WTC11 (cell line): ENCODE measurements at regions not wholly inside any gene's neighbourhood (a gene's known extent, or its start where the extent isn't known, plus 50 kb on each side); places are given as distances from the start of the nearest gene placed in this dataset.

ENCODE experiments used
- ATAC-seq: fragments of 200-7000 bp; cut with Tn5 transposase; 2 replicates; pipeline ENCODE4 v1.10.0; 2021; ENCODE audit warnings: mild to moderate bottlenecking, moderate library complexity
- CTCF ChIA-PET: fragments of 300-600 bp; sonication (Branson Sonifier 250); formaldehyde crosslinking; loops from one replicate; lab custom pipeline; 2021; ENCODE audit warnings: antibody characterized with exemption; lab: Charles Lee
- POLR2A ChIA-PET: fragments of 350-600 bp; sonication (Branson Sonifier 250); formaldehyde crosslinking; loops from one replicate; lab custom pipeline; 2021; ENCODE audit warnings: antibody characterized with exemption; lab: Charles Lee
- DNase-seq: peaks from one replicate; pipeline ENCODE4 v3.0.0; 2021; ENCODE audit warnings: low spot score
- H3K27ac Mint-ChIP-seq: 2 replicates; pipeline ENCODE4 v1.8.0; 2021; ENCODE audit warnings: mixed read lengths
- H3K27me3 Mint-ChIP-seq: 2 replicates; pipeline ENCODE4 v1.8.0; 2021; ENCODE audit warnings: low read depth, mild to moderate bottlenecking, moderate library complexity, mixed read lengths
- H3K36me3 Mint-ChIP-seq: 2 replicates; pipeline ENCODE4 v1.8.0; 2021; ENCODE audit warnings: mixed read lengths
- H3K4me1 Mint-ChIP-seq: 2 replicates; pipeline ENCODE4 v1.8.0; 2022; ENCODE audit warnings: mixed read lengths
- H3K4me3 Mint-ChIP-seq: 2 replicates; pipeline ENCODE4 v1.8.0; 2021; ENCODE audit warnings: mild to moderate bottlenecking, moderate library complexity, mixed read lengths
- H3K9me3 Mint-ChIP-seq: 2 replicates; pipeline ENCODE4 v1.8.0; 2021; ENCODE audit warnings: mixed read lengths
- AFF4 ChIP-seq: sonication (generic); formaldehyde crosslinking; IDR thresholded peaks from 2 replicates; pipeline ENCODE4 v1.8.1; 2023; ENCODE audit warnings: mild to moderate bottlenecking, missing genetic modification reagents, borderline replicate concordance
- ARID4B ChIP-seq: sonication (generic); formaldehyde crosslinking; IDR thresholded peaks from 2 replicates; pipeline ENCODE4 v1.8.0; 2023; ENCODE audit warnings: missing genetic modification reagents, mild to moderate bottlenecking, borderline replicate concordance
- CBFB ChIP-seq: sonication (generic); formaldehyde crosslinking; IDR thresholded peaks from 2 replicates; pipeline ENCODE4 v1.8.1; 2022; ENCODE audit warnings: mild to moderate bottlenecking, low read depth, missing genetic modification reagents
- ERG ChIP-seq: fragments of 250-450 bp; sonication (Bioruptor Pico); IDR thresholded peaks from 2 replicates; pipeline ENCODE4 v1.8.0; 2021; ENCODE audit warnings: mild to moderate bottlenecking
- FOXP1 ChIP-seq: sonication (generic); formaldehyde crosslinking; IDR thresholded peaks from 2 replicates; pipeline ENCODE4 v1.8.0; 2022; ENCODE audit warnings: missing genetic modification reagents, mild to moderate bottlenecking, moderate library complexity, borderline replicate concordance
- NFE2L1 ChIP-seq: sonication (generic); formaldehyde crosslinking; IDR thresholded peaks from 2 replicates; pipeline ENCODE4 v1.8.1; 2023; ENCODE audit warnings: missing genetic modification reagents
- SMAD3 ChIP-seq: sonication (generic); formaldehyde crosslinking; IDR thresholded peaks from 2 replicates; pipeline ENCODE4 v1.8.0; 2022; ENCODE audit warnings: missing genetic modification reagents, mild to moderate bottlenecking, borderline replicate concordance
- TEAD4 ChIP-seq: sonication (generic); formaldehyde crosslinking; IDR thresholded peaks from 2 replicates; pipeline ENCODE4 v1.8.0; 2022; ENCODE audit warnings: mild to moderate bottlenecking, missing genetic modification reagents
- TP53 ChIP-seq: sonication (generic); formaldehyde crosslinking; IDR thresholded peaks from 2 replicates; pipeline ENCODE4 v1.8.1; 2023; ENCODE audit warnings: mild to moderate bottlenecking, missing genetic modification reagents
- ZNF423 ChIP-seq: fragments of 250-450 bp; sonication (Bioruptor Pico); IDR thresholded peaks from 2 replicates; pipeline ENCODE4 v2.1.2; 2022; ENCODE audit warnings: mild to moderate bottlenecking, moderate library complexity
- ZNF532 ChIP-seq: fragments of 250-450 bp; sonication (Bioruptor Pico); IDR thresholded peaks from 2 replicates; pipeline ENCODE4 v1.9.0; 2021; ENCODE audit warnings: mild to moderate bottlenecking, borderline replicate concordance
- TF ChIP-seq, protein P1 (sequence below): fragments of 250-450 bp; sonication (Bioruptor Pico); conservative IDR thresholded peaks from 2 replicates; pipeline ENCODE4 v1.9.0; 2021; ENCODE audit warnings: mild to moderate bottlenecking
- TF ChIP-seq, protein P2 (sequence below): sonication (generic); formaldehyde crosslinking; IDR thresholded peaks from 2 replicates; pipeline ENCODE4 v1.8.1; 2023; ENCODE audit warnings: mild to moderate bottlenecking, missing genetic modification reagents, moderate library complexity

DNA sequence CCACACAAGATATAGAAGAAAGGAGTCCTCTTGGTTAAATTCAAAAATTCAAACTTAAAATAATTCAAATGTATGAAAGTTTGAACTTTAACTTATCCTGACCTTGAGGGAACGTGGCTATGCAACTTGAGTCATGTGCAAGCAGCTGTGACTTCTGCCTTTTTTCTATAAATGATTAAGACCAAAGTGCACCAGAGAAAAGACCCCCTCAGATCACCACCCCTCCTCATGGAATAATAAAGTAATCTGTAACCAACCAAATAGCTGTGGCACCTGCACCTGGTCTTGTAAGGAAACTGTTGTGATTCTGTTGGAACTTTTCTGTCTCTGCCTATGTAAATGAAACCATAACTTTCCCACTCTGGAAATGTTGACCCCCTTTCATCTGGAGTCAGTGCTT lies 141.1 kb upstream of the GGTLC1 start (continued):
- TF ChIP-seq ARID4B (CRISPR knock-in tag) (no peak), CBFB (CRISPR knock-in tag) (no peak)
- TF ChIP-seq, all 79 proteins: peak for 0

DNA sequence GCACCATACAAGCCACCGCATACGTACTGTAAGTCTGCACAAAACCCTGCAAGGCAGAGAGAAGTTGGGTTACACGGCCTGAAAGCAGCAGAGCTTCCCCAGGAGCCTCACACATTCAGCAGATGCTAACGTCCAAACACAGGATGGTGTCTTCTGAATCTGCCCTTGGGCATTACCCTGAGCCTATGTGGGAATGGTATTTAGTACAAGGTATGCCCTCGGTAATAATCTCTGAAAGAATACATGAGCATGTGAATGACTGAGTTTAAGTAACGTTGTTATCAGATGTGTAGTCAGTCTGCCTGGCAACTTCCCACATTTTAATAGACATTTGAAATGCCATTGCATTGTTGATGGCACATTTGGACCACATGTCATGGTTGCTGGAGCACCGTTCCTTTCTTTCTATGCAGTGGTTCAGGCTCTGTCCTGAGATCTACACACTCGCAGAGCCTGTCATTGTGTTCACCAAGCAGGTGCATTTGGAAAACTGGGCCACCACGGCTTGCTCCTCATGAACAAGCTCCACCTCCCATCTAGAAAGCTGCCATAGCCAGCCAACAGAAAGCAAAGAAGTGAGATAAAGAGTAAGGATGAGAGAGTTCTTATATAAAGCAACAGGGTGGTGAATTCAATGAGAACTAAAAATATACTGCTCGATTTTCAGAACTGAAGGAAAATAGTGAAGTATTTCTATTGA lies 136.5 kb upstream of the GGTLC1 start:
- POLR2A ChIA-PET: no interaction called here
- ATAC-seq (no peak), DNase-seq (no peak)
- Mint-ChIP-seq H3K4me1 (peaks cover 8% of the 10 kb centered on the region), H3K36me3 (peaks cover 4% of the 10 kb centered on the region), H3K4me3 (no peak overlapping the region), H3K9me3 (peaks cover 26% of the 10 kb centered on the region), H3K27ac (no peak overlapping the region), H3K27me3 (no peaks in the 10 kb centered on the region)
- TF ChIP-seq, protein P1, sequence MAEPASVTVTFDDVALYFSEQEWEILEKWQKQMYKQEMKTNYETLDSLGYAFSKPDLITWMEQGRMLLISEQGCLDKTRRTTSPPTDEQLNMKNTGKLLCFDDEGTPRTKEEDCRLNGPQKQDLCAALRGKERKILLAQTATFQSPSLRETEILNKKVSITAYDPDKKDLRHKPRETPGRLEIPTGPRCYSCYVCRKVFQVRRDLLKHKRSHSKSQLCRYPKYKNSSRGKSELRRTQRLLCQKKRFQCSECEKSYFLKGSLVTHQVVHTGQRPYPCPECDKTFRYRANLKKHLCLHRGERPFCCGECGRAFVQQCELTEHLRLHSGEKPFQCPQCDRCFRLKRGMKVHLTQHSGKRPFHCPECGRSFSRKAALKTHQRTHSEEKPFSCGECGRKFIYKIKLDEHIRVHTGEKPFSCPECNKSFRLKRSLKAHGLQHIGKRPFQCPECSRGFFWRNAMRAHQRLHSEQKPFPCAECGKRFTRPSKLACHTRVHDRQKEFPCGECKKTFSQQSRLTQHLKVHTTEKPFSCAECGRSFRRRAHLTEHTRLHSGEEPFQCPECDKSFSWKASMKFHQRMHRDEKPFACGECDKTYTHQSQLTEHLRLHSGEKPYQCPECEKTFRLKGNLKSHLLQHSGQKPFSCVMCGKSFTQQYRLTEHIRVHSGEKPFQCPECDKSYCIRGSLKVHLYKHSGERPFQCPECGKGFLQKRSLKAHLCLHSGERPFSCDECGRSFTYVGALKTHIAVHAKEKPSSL: no peak
- TF ChIP-seq ZNF532: no peak
- no peak for TF ChIP-seq TEAD4
- TF ChIP-seq SMAD3 (CRISPR knock-in tag): no peak
- TF ChIP-seq, protein P2, sequence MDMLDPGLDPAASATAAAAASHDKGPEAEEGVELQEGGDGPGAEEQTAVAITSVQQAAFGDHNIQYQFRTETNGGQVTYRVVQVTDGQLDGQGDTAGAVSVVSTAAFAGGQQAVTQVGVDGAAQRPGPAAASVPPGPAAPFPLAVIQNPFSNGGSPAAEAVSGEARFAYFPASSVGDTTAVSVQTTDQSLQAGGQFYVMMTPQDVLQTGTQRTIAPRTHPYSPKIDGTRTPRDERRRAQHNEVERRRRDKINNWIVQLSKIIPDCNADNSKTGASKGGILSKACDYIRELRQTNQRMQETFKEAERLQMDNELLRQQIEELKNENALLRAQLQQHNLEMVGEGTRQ (CRISPR knock-in tag): no peak
- no peak for TF ChIP-seq ZNF423 (CRISPR knock-in tag)
- TF ChIP-seq AFF4: no peak
- TF ChIP-seq FOXP1 (CRISPR knock-in tag): no peak
- TF ChIP-seq ERG (CRISPR knock-in tag): no peak
- no peak for TF ChIP-seq NFE2L1 (CRISPR knock-in tag)
- TF ChIP-seq TP53 (CRISPR knock-in tag): no peak
- CTCF ChIA-PET: no interaction called here
